Head of caudate nucleus (tissue), 42 donors: ENCODE measurements at regions not wholly inside any gene's neighbourhood (a gene's known extent, or its start where the extent isn't known, plus 50 kb on each side); places are given as distances from the start of the nearest gene placed in this dataset.
A peak's percentile ranks its signal among the peaks of the same experiment; 100 is the strongest.

Source experiments
- DNase-seq, 42 donors: peaks; one replicate each; pipeline versions ENCODE4 v3.0.0 to v3.0.0-alpha.2; 2020 to 2021; ENCODE audit warnings: mixed read lengths in 7 of 42
- intact Hi-C: fragments of 100-400 bp; cut with DNase I; formaldehyde crosslinking; loops from one replicate; pipeline ENCODE4 v1.15.0; 2022

DNA sequence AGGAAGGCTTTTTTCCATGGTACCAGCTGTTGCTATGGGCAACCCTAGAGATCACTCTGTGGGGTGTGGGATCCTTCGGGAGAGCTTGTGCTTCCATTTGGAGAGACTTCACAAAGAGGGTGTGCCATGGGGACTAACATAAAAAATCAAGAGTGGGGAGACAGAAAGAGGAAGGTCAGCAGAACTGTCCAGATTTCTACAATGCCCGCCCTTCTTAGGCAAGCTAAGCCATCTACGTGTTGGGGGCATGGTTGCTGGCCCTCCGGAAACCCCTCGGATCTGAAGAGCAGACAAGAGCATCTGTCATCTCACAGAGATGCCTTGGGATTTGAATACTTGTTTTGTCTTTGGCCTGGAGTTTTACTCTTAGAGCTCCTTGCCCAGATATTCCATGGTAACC lies 83.9 kb upstream of the ZNF648 start:
- intact Hi-C loops, result no loop called here
- DNase-seq, result peak in 1 of 42 donors; percentile 25

DNA sequence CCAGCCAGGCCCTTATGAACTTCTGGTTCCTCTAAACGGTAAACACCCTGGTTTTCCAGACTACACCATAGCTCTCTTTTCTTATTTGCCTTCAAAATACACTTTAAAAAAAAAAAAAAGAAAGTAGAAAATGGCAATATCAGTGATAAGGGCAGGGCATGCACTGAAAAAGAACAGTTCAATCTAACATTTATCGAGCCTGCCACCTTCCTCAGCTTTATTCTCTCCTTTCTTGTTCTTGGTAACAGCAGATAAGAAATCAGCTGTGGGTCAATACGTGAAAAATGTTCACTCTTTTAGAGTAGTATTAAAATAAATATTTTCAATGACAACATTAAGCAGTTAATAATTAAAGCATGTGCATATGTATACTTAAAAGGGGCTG lies 83.1 kb upstream of the ZNF648 start:
- no peak for DNase-seq
- intact Hi-C loops, result no loop called here

GRCh38 chr1:182143825-182144645 lies 82.5 kb upstream of the ZNF648 start:
- DNase-seq, result peak; percentile 19 to 82 (median 58)
- intact Hi-C loops, result loop anchor here (2.0 kb wide), 2 partner anchors 59 to 249 kb away; no protein-coding TSS in a partner anchor

GRCh38 chr1:182143154-182143657 lies 81.7 kb upstream of the ZNF648 start:
- intact Hi-C loops, result loop anchor here (2.0 kb wide), 2 partner anchors 58 to 250 kb away; no protein-coding TSS in a partner anchor
- peak; percentile 87 to 99 (median 96) for DNase-seq

- peak in 1 of 42 donors; percentile 12 for DNase-seq
- intact Hi-C loops, result loop anchor here (2.0 kb wide), 2 partner anchors 58 to 250 kb away; no protein-coding TSS in a partner anchor
Measured at GRCh38 chr1:182142621-182143020, 81.1 kb upstream of the ZNF648 start.

DNA sequence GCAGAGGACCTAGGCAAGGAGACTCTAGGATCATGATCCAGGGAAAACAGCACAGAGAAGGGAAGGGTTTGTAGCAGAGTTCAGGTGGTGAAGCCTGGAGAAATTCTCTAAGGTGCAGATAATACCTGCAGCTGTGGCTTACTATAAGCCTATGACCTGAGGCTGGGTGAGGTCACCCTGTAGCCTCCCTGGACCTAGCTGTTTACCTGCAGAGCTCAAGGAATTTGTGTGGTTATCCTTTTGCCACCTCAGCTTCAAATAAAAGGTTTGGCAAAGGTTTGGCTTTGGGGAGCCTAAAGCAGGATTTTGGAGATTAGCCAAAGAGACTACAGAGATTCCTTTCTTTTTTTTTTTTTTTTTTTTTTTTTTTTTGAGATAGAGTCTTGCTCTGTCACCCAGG lies 79.5 kb upstream of the ZNF648 start:
- intact Hi-C loops, result no loop called here
- DNase-seq, result peak in 1 of 42 donors; percentile 15

DNA sequence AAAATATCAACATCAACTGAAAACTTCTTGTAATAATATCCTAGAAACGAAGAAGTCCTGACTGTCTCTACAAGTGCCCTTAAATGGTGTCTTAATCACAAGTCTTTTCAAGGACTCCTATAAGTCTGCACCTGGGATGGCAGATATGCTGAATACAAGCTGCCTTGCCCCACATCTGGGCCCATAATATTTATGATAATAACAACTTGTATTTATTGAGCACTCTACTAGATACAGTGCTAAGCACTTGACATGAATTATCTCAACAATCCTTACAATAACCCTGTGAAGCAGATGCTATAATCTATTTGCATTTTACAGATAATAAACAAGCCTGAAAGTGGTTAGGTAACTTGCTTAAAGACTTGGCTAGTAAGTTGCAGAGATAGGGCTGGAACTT lies 78.0 kb upstream of the ZNF648 start:
- intact Hi-C loops, result no loop called here
- DNase-seq, result no peak

GRCh38 chr1:182137546-182137945 lies 76.0 kb upstream of the ZNF648 start:
- intact Hi-C loops, result no loop called here
- DNase-seq, result no peak

- peak in 1 of 42 donors; percentile 4 for DNase-seq
- intact Hi-C loops, result no loop called here
Measured at GRCh38 chr1:182135946-182136345, 74.4 kb upstream of the ZNF648 start.

- intact Hi-C loops, result no loop called here
- no peak for DNase-seq
Measured at GRCh38 chr1:182134257-182134656, 72.7 kb upstream of the ZNF648 start.

DNA sequence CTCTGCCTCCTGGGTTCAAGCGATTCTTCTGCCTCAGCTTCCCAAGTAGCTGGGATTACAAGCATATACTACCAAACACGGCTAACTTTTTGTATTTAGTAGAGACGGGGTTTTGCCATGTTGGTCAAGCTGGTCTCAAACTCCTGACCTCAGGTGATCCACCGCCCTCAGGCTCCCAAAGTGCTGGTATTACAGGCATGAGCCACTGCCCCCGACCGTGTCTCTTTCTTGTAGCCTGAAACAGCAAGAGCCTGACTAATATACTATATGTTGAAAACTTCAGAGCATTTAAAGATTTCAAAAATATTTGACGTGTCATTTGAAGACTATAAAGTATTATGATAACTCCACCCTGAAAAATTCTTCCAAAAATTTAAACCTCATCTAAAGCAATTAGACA lies 71.7 kb upstream of the ZNF648 start:
- intact Hi-C loops, result no loop called here
- no peak for DNase-seq

DNA sequence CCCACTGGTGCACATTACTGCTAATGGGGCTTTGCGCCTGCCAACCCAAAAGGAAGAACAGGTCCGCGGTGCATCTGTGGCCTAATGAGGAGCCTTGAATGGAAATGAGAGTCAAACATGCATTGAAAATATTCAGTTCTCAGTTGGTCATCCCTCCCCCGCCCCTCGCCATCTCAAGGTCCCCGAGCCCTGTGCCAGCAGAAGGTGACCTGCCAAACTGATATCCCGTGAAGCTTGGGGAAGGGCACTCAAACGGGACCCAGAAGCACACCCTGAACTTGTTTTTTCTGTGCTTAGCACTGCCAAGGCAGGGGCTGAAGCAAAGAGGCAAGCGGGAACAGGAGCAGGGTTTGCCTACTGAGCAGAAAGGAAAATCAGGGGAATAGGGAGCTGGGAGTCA lies 67.9 kb upstream of the ZNF648 start:
- peak in 16 of 42 donors; percentile 15 to 73 (median 44) for DNase-seq
- intact Hi-C loops, result no loop called here

- no peak for DNase-seq
- intact Hi-C loops, result no loop called here
Measured at GRCh38 chr1:182128502-182128901, 67.0 kb upstream of the ZNF648 start.

- intact Hi-C loops, result no loop called here
- peak in 1 of 42 donors; percentile 37 for DNase-seq
Measured at GRCh38 chr1:182127656-182128055, 66.1 kb upstream of the ZNF648 start.

GRCh38 chr1:182126272-182126800 lies 64.8 kb upstream of the ZNF648 start:
- no peak for DNase-seq
- intact Hi-C loops, result no loop called here

- intact Hi-C loops, result no loop called here
- peak in 1 of 42 donors; percentile 12 for DNase-seq
Measured at GRCh38 chr1:182122913-182123260, 61.4 kb upstream of the ZNF648 start.

GRCh38 chr1:182122256-182122912 lies 60.9 kb upstream of the ZNF648 start:
- no peak for DNase-seq
- intact Hi-C loops, result no loop called here

DNA sequence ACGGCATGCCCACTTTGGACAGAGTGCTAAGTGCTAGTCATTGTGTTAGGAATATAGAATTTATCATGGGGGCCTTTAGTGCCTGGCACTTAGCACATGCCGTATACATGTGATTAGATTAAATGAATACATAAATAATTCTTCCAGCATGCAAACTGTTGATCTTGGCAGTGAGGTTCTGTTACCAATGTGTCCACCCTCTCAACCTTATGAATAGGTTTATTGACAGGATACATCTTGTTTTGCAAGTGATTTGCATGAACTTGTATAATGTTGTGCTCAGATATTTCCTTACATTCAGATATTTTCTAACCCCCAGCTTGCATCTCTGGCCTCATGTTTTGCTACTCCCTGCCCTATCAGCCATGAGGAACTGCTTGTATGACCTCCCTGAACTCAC lies 60.3 kb upstream of the ZNF648 start:
- DNase-seq, result no peak
- intact Hi-C loops, result no loop called here

DNA sequence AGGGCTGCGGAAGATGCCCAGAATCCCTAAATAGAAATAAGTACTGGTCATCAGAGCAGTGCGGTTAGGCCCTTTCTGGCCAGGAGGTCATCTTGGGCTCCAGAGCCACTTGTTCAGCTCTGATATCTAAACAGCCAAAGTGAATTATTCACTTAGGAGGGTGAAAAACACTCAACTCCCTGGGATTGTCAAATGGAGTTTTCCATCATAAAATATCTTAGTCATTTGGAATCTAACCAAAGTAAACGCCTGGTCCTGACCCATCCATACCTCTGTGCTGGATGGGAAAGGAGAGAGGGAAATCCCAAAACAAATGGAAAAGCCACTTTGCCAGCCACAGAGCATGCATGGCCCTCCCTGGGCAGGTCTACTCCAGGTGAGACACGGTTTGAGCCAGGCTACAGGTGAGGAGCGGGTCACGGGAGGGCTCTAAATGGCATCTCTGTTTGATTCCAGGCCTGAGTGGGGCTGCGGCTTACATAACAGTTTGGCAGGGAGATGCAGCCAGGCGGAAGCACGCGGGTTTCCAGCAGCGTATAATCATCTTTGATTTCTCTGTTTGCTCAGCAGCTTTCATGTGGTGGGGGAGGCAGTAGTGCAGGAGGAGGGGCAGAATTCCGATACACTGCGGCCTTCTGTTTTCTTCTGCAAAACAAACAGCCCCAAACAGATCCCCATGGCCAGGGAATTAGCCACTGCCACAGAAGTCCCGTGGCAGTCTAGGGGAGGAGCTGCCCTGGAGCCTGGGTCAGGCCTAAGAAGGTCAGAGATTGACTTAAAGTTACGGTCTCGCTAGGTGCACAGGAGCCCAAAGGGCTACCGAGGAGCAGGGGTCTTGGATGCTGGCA lies 59.1 kb upstream of the ZNF648 start:
- DNase-seq, result peak; percentile 60 to 93 (median 80)
- intact Hi-C loops, result no loop called here
